HepG2 (cell line): ENCODE measurements at regions not wholly inside any gene's neighbourhood (a gene's known extent, or its start where the extent isn't known, plus 50 kb on each side); places are given as distances from the start of the nearest gene placed in this dataset.

Source experiments
- ATAC-seq: fragments of 200-7000 bp; cut with Tn5 transposase; 3 replicates; pipeline ENCODE4 v1.9.1; 2020; ENCODE audit warnings: mild to moderate bottlenecking, moderate library complexity
- BruUV-seq: library from RNA; stranded (reverse); fragments of 400-500 nt; replicated peaks from 2 replicates; lab custom pipeline; 2021; lab: Mats Ljungman, UMichigan
- CTCF ChIA-PET: fragments of 300-600 bp; formaldehyde crosslinking; extraction: SDS; loops from one replicate; lab custom pipeline; 2021; ENCODE audit warnings: low total read pairs, inconsistent platforms, low intra/inter-chr PET ratio; lab: Yijun Ruan, JAX
- POLR2A ChIA-PET: fragments of 350-600 bp; sonication (Branson Sonifier 250); formaldehyde crosslinking; loops from one replicate; lab custom pipeline; 2020; ENCODE audit warnings: antibody characterized with exemption, inconsistent platforms; lab: Yijun Ruan, JAX
- DNase-seq: peaks from one replicate; pipeline ENCODE4 v3.0.0-alpha.2; 2015; ENCODE audit warnings: low spot score
- FAIRE-seq: peaks from 3 replicates; lab custom pipeline; 2011; peaks lifted over from hg19 to GRCh38; lab: Jason Lieb, UNC
- H2AFZ ChIP-seq: one replicate; pipeline ENCODE4 v1.6.1; 2011; ENCODE audit warnings: low read length, inconsistent platforms
- H3K27ac ChIP-seq: fragments of 300-600 bp; 3 replicates; pipeline ENCODE4 v1.8.0; 2011; ENCODE audit warnings: mixed run types, mild to moderate bottlenecking, mixed read lengths, low read length, inconsistent platforms; ENCODE audit not compliant: insufficient read depth; ENCODE audit errors: extremely low read length
- H3K27me3 ChIP-seq, 2 experiments: fragments of 200-600 bp in 1 of 2; 2 replicates in 1 of 2; 3 replicates in 1 of 2; pipeline versions ENCODE4 v1.6.0 to v1.8.0; 2011; ENCODE audit warnings: low read length in 2 of 2, mild to moderate bottlenecking in 2 of 2, moderate library complexity in 2 of 2, inconsistent platforms in 1 of 2; ENCODE audit not compliant: insufficient read depth in 2 of 2, control insufficient read depth in 1 of 2
- H3K36me3 ChIP-seq, 2 experiments: fragments of 200-600 bp in 1 of 2; replicated peaks in 1 of 2; 2 replicates in 1 of 2; 3 replicates in 1 of 2; pipeline versions ENCODE4 v1.5.1 to v1.8.0; 2011; ENCODE audit warnings: low read length in 2 of 2, inconsistent platforms in 1 of 2; ENCODE audit not compliant: insufficient read depth in 2 of 2, control insufficient read depth in 1 of 2
- H3K4me1 ChIP-seq: 2 replicates; pipeline ENCODE4 v1.5.1; 2012; ENCODE audit warnings: low read length, inconsistent platforms; ENCODE audit not compliant: insufficient read depth
- H3K4me2 ChIP-seq: 2 replicates; pipeline ENCODE4 v1.6.0; 2011; ENCODE audit warnings: low read depth, low read length, inconsistent platforms
- H3K4me3 ChIP-seq, 3 experiments: fragments of 200-600 bp in 1 of 3; sonication (generic), shearing (Covaris generic) in 1 of 3; replicated peaks in 1 of 3; 2 replicates each; pipeline ENCODE4 v1.5.1; 2011 to 2016; ENCODE audit warnings: low read length in 3 of 3, inconsistent platforms in 2 of 3, low read depth in 2 of 3, mild to moderate bottlenecking in 2 of 3, control low read depth in 1 of 3, mixed read lengths in 1 of 3; ENCODE audit not compliant: insufficient read depth in 1 of 3
- H3K79me2 ChIP-seq: one replicate; pipeline ENCODE4 v1.6.1; 2011; ENCODE audit warnings: low read length, inconsistent platforms; ENCODE audit not compliant: insufficient read depth
- H3K9ac ChIP-seq: 2 replicates; pipeline ENCODE4 v1.6.0; 2011; ENCODE audit warnings: mild to moderate bottlenecking, low read depth, low read length, inconsistent platforms; ENCODE audit not compliant: insufficient read depth
- H3K9me3 ChIP-seq: 2 replicates; pipeline ENCODE4 v1.5.1; 2012; ENCODE audit warnings: mild to moderate bottlenecking, low read length
- H4K20me1 ChIP-seq: 2 replicates; pipeline ENCODE4 v1.6.0; 2011; ENCODE audit warnings: inconsistent platforms, mild to moderate bottlenecking, low read length, moderate library complexity; ENCODE audit not compliant: insufficient read depth
- GTF3A ChIP-seq: sonication (generic); formaldehyde crosslinking; conservative IDR thresholded peaks from 2 replicates; pipeline ENCODE4 v1.4.0; 2020; ENCODE audit warnings: mild to moderate bottlenecking, missing genetic modification reagents
- MAFF ChIP-seq: IDR thresholded peaks from 2 replicates; pipeline ENCODE4 v1.6.1; 2011; ENCODE audit warnings: low read depth, low read length, improper control_type of control experiment
- MTA1 ChIP-seq: sonication (generic); formaldehyde crosslinking; IDR thresholded peaks from 2 replicates; pipeline ENCODE4 v1.4.0; 2020; ENCODE audit warnings: missing genetic modification reagents, mild to moderate bottlenecking, borderline replicate concordance
- MXD1 ChIP-seq: sonication (generic); formaldehyde crosslinking; IDR thresholded peaks from 2 replicates; pipeline ENCODE4 v1.4.0; 2020; ENCODE audit warnings: mild to moderate bottlenecking, missing genetic modification reagents
- NKX3-1 ChIP-seq: sonication (generic); formaldehyde crosslinking; IDR thresholded peaks from 2 replicates; pipeline ENCODE4 v1.5.0; 2020; ENCODE audit warnings: missing genetic modification reagents
- NR2F2 ChIP-seq: IDR thresholded peaks from 2 replicates; pipeline ENCODE4 v1.6.1; 2012; ENCODE audit warnings: low read depth, inconsistent platforms, borderline replicate concordance
- PRMT3 ChIP-seq: sonication (generic); formaldehyde crosslinking; IDR thresholded peaks from 2 replicates; pipeline ENCODE4 v1.8.1; 2022; ENCODE audit warnings: low read depth, mild to moderate bottlenecking, moderate library complexity, missing genetic modification reagents, borderline replicate concordance
- TBP ChIP-seq: sonication (generic); formaldehyde crosslinking; IDR thresholded peaks from 2 replicates; pipeline ENCODE4 v1.5.0; 2020; ENCODE audit warnings: missing genetic modification reagents
- ZNF354B ChIP-seq: sonication (generic); formaldehyde crosslinking; IDR thresholded peaks from 2 replicates; pipeline ENCODE4 v1.8.0; 2022; ENCODE audit warnings: mild to moderate bottlenecking, missing genetic modification reagents
- ZNF367 ChIP-seq: sonication (generic); formaldehyde crosslinking; IDR thresholded peaks from 2 replicates; pipeline ENCODE4 v1.4.0; 2020; ENCODE audit warnings: missing genetic modification reagents, borderline replicate concordance
- ZNF430 ChIP-seq: sonication (generic); formaldehyde crosslinking; IDR thresholded peaks from 2 replicates; pipeline ENCODE4 v1.9.0; 2021; ENCODE audit warnings: mild to moderate bottlenecking, missing genetic modification reagents
- ZNF576 ChIP-seq: sonication (generic); formaldehyde crosslinking; IDR thresholded peaks from 2 replicates; pipeline ENCODE4 v1.4.0; 2020; ENCODE audit warnings: mild to moderate bottlenecking, missing genetic modification reagents
- ZNF883 ChIP-seq: sonication (generic); formaldehyde crosslinking; IDR thresholded peaks from 2 replicates; pipeline ENCODE4 v1.5.1; 2020; ENCODE audit warnings: mild to moderate bottlenecking, missing genetic modification reagents; ENCODE audit errors: not compliant biosample characterization
- WGBS: methylation state at CpG from one replicate; pipeline ENCODE4 v1.1.6; 2017; ENCODE audit warnings: low lambda C conversion rate; 5-methylcytosine and 5-hydroxymethylcytosine counted together
- in situ Hi-C: cut with HindIII; loops from 2 replicates; pipeline ENCODE4 v1.10.0; 2017; ENCODE audit warnings: low pct_unique_long_range_greater_than_20kb; ENCODE audit not compliant: extremely low pct_ligation_motif_present
- intact Hi-C: fragments of 100-400 bp; cut with micrococcal nuclease; formaldehyde crosslinking; loops from one replicate; pipeline ENCODE4 v1.10.0; 2022; ENCODE audit not compliant: unreplicated experiment

GRCh38 chr3:59117396-59117795 lies 67.6 kb upstream of the CFAP20DC start:
- no TSS peak for BruUV-seq
- Histone ChIP-seq H3K36me3 (no peaks in the 10 kb centered on the region), H3K4me1 (no peaks in the 10 kb centered on the region), H4K20me1 (no peaks in the 10 kb centered on the region), H2AFZ (no peak overlapping the region), H3K9ac (no peak overlapping the region), H3K27me3 (no peaks in the 10 kb centered on the region), H3K4me2 (no peak overlapping the region), H3K79me2 (no peaks in the 10 kb centered on the region), H3K4me3 (no peak overlapping the region), H3K27ac (no peak overlapping the region), H3K9me3 (no peaks in the 10 kb centered on the region)
- no peak for ATAC-seq
- CTCF ChIA-PET: no interaction called here
- 50% methylated on average over 3 of the region's 3 CpGs for WGBS
- no peak for FAIRE-seq
- DNase-seq: no peak
- POLR2A ChIA-PET: no interaction called here
- in situ Hi-C loops (no loop called here), intact Hi-C loops (no loop called here)
- no peak for TF ChIP-seq ZNF367
- no peak for TF ChIP-seq ZNF883 (CRISPR knock-in tag)
- no peak for TF ChIP-seq MTA1 (CRISPR knock-in tag)
- TF ChIP-seq GTF3A (CRISPR knock-in tag): no peak
- TF ChIP-seq NR2F2: no peak
- no peak for TF ChIP-seq MXD1
- TF ChIP-seq ZNF576 (CRISPR knock-in tag): no peak
- TF ChIP-seq MAFF: no peak

- no peaks in the 10 kb centered on the region for H4K20me1 ChIP-seq
- no peak for FAIRE-seq
- POLR2A ChIA-PET: no interaction called here
- no peak overlapping the region for H2AFZ ChIP-seq
- BruUV-seq: no TSS peak
- no peaks in the 10 kb centered on the region for H3K9me3 ChIP-seq
- no peaks in the 10 kb centered on the region for H3K79me2 ChIP-seq
- WGBS: 0% methylated on average over 2 of the region's 2 CpGs
- no peak overlapping the region for H3K9ac ChIP-seq
- in situ Hi-C loops (no loop called here), intact Hi-C loops (no loop called here)
- no peak for TF ChIP-seq PRMT3
- TF ChIP-seq ZNF430 (CRISPR knock-in tag): no peak
- no peak for TF ChIP-seq ZNF354B
- TF ChIP-seq NKX3-1: no peak
- TF ChIP-seq TBP (CRISPR knock-in tag): no peak
- no peaks in the 10 kb centered on the region for H3K27me3 ChIP-seq
- H3K27ac ChIP-seq: no peak overlapping the region
- no peak overlapping the region for H3K4me3 ChIP-seq
- no peaks in the 10 kb centered on the region for H3K4me1 ChIP-seq
- CTCF ChIA-PET: no interaction called here
- ATAC-seq: no peak
- H3K4me2 ChIP-seq: no peak overlapping the region
- H3K36me3 ChIP-seq: no peaks in the 10 kb centered on the region
- no peak for DNase-seq
Measured at GRCh38 chr3:59116233-59116537, 66.4 kb upstream of the CFAP20DC start.
